ENCODE measurements at regions not wholly inside any gene's neighbourhood (a gene's known extent, or its start where the extent isn't known, plus 50 kb on each side); places are given as distances from the start of the nearest gene placed in this dataset.

GRCh38 chr4:180642732-180643131 is 1600.5 kb upstream of the TENM3 start:
- Mint-ChIP-seq H3K4me3 (no peak overlapping the region), H3K36me3 (ENCODE audit: low read depth) (no peaks in the 10 kb centered on the region), H3K27ac (no peak overlapping the region), H3K4me1 (ENCODE audit: low read depth) (no peaks in the 10 kb centered on the region), H3K27me3 (no peaks in the 10 kb centered on the region), H3K9me3 (no peaks in the 10 kb centered on the region)
- no peak for DNase-seq

DNA sequence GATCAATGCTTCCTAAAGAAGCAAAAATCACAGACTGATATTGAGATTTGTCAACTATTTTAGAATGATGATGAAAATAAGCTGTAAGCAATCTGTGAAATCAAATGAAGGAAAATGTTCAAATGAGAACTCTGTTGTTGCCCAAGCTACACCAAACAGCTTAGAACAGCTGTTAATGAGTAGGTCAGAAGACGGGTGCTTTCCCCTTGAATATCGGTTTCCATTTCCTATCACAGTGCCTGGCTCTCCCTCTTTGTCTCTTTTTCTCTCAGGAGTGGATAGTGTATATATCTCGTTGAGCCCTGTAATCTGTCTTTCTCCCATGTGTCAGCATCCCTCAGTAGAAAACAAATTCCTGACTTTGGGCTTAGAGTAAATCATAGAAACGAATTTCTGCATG is 1592.9 kb upstream of the TENM3 start:
- Mint-ChIP-seq H3K4me3 (no peak overlapping the region), H3K36me3 (ENCODE audit: low read depth) (no peaks in the 10 kb centered on the region), H3K27ac (no peak overlapping the region), H3K9me3 (no peaks in the 10 kb centered on the region), H3K27me3 (no peaks in the 10 kb centered on the region), H3K4me1 (ENCODE audit: low read depth) (no peaks in the 10 kb centered on the region)
- DNase-seq: no peak

DNA sequence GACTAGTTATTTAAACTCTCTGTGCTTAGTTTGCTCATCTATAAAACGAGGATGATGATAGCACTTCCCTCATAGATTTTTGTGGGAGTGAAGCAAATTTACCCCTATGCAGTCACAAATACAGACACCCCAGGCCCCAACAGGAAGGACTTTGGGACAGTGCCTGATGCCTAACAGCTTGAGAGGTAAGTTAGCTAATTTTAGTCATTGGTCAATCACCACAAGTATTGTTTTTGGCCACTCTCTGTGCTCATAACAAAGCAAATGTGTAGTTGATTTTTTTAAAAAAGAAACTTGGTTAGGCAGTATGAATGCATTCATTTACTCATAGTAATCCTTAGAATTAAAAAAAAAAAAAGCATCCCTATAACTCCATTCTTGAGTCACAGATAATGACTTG is 1590.7 kb upstream of the TENM3 start:
- Mint-ChIP-seq H3K4me1 (ENCODE audit: low read depth) (no peaks in the 10 kb centered on the region), H3K36me3 (ENCODE audit: low read depth) (no peaks in the 10 kb centered on the region), H3K27me3 (no peaks in the 10 kb centered on the region), H3K9me3 (no peaks in the 10 kb centered on the region), H3K4me3 (no peak overlapping the region), H3K27ac (no peak overlapping the region)
- DNase-seq: no peak

DNA sequence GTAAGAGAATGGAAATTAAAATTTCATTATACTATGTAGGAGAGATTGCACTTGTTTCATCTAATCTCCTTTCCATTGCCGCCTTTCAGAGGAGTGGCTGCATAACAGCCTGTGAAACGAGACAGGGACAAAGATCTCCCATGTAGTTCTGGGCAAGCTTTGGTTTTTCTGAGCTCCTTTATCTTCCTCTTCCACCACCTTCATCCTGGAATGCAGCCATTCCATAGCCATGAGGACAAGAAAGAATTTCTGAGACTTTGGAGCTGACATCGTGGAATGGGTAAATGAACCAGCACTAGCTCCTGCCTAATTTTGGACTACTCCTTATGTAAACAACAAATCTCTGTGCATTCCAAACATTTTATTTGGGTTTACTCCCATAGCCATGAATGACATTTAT is 1587.3 kb upstream of the TENM3 start:
- H3K36me3 Mint-ChIP-seq (ENCODE audit: low read depth): no peaks in the 10 kb centered on the region
- no peak for DNase-seq
- H3K27me3 Mint-ChIP-seq: no peaks in the 10 kb centered on the region
- no peak overlapping the region for H3K4me3 Mint-ChIP-seq
- no peaks in the 10 kb centered on the region for H3K4me1 Mint-ChIP-seq (ENCODE audit: low read depth)
- no peaks in the 10 kb centered on the region for H3K9me3 Mint-ChIP-seq
- no peak overlapping the region for H3K27ac Mint-ChIP-seq

GRCh38 chr4:180657881-180658280 is 1585.3 kb upstream of the TENM3 start:
- H3K27ac Mint-ChIP-seq: no peak overlapping the region
- no peaks in the 10 kb centered on the region for H3K9me3 Mint-ChIP-seq
- no peaks in the 10 kb centered on the region for H3K36me3 Mint-ChIP-seq (ENCODE audit: low read depth)
- H3K27me3 Mint-ChIP-seq: no peaks in the 10 kb centered on the region
- no peak for DNase-seq
- no peak overlapping the region for H3K4me3 Mint-ChIP-seq
- H3K4me1 Mint-ChIP-seq (ENCODE audit: low read depth): no peaks in the 10 kb centered on the region

DNA sequence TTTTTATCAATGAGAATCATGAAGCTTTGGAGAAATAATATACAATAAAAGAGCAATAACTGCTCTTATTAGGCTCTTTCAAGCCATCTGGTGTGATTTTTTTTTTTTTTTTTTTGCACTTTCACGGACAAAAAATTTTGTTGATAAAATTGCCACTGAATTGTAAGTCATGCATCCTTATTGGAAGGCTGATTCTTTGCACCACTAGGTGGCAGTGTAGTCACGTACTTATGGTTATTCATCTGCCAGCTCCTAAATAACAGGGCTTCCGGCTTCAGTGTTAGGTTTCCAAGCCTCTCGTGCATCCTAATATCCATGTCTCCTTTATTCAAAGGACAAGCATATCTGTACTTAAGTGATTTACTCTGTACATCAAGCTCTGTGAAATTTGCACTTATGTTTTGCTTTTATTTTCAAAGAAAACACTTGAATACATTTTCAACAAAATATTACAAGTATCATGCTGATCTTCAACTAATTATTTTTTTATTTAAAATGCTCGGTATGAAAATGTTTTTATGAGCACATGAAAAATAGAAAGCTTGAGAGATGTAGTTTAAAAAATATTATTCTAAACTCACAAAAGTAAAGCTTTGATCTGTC is 1578.3 kb upstream of the TENM3 start:
- Mint-ChIP-seq H3K4me1 (ENCODE audit: low read depth) (no peaks in the 10 kb centered on the region), H3K9me3 (no peaks in the 10 kb centered on the region), H3K4me3 (no peak overlapping the region), H3K27ac (no peak overlapping the region), H3K36me3 (ENCODE audit: low read depth) (no peaks in the 10 kb centered on the region), H3K27me3 (no peaks in the 10 kb centered on the region)
- DNase-seq: no peak

- Mint-ChIP-seq H3K36me3 (ENCODE audit: low read depth) (no peaks in the 10 kb centered on the region), H3K27ac (no peak overlapping the region), H3K9me3 (no peaks in the 10 kb centered on the region), H3K27me3 (no peaks in the 10 kb centered on the region), H3K4me3 (no peak overlapping the region), H3K4me1 (ENCODE audit: low read depth) (no peaks in the 10 kb centered on the region)
- DNase-seq: no peak
Measured at GRCh38 chr4:180665481-180665880, 1577.7 kb upstream of the TENM3 start.

DNA sequence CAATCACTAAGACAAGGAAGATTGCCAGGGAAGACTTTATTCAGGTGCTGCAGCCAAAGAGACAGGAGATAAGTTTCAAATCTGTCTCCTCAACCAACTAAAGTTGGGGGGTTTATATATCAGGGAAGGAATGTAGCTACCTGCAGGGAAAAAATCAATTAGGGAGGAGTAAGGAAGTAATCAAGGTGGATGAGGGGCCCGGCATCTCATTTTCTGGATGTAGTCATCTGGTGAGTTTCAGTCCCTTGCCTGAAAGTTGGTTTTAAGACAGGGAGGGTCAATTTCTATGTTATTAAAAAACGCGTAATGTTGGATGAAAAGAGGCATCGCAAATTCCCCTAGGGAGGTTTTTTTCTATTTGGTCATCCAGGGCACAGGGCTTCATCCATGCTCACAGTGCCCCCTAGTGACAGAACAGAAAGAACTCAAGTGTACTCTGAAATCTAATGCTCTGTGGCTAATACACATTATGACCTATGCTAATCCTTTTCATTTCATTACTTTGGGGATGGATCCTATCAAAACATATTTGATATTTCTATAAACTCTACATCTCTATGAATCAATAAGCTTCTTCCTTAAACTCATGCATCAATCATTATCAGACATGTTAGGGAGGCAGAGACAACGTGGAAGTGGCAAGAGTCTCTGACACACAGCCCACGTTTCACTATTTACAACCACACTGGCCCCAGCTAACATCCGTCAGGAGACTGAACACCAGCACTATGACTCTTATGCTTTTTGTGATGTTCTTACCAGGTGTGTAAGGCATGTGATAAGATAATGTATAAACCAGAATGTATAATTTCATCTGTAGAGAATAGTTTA is 1577.0 kb upstream of the TENM3 start:
- no peaks in the 10 kb centered on the region for H3K36me3 Mint-ChIP-seq (ENCODE audit: low read depth)
- H3K4me1 Mint-ChIP-seq (ENCODE audit: low read depth): no peaks in the 10 kb centered on the region
- H3K4me3 Mint-ChIP-seq: no peak overlapping the region
- no peak for DNase-seq
- no peaks in the 10 kb centered on the region for H3K27me3 Mint-ChIP-seq
- no peaks in the 10 kb centered on the region for H3K9me3 Mint-ChIP-seq
- H3K27ac Mint-ChIP-seq: no peak overlapping the region

DNA sequence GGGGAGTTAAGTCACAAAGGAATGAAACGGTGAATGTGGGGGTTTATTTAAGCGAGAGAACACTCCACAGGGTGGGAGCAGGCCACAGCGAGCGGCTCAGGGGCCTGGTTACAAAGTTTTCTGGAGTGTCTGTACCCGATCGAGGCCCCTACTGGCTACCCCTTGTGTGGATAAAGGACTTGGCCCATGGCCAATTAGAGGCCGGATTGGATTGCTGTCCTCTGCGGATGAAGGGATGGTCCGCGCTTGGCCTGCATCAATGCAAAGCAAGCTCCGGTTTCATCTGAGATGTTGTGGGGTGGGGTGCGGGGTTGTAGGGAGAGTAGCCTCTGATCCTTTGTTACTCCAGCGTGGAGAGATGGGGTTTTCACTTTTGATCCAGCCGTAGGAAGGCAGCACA is 1574.5 kb upstream of the TENM3 start:
- Mint-ChIP-seq H3K27ac (no peak overlapping the region), H3K4me1 (ENCODE audit: low read depth) (no peaks in the 10 kb centered on the region), H3K9me3 (no peaks in the 10 kb centered on the region), H3K4me3 (no peak overlapping the region), H3K27me3 (no peaks in the 10 kb centered on the region), H3K36me3 (ENCODE audit: low read depth) (no peaks in the 10 kb centered on the region)
- DNase-seq: no peak

GRCh38 chr4:180669680-180670079 is 1573.5 kb upstream of the TENM3 start:
- no peaks in the 10 kb centered on the region for H3K27me3 Mint-ChIP-seq
- no peaks in the 10 kb centered on the region for H3K4me1 Mint-ChIP-seq (ENCODE audit: low read depth)
- H3K36me3 Mint-ChIP-seq (ENCODE audit: low read depth): no peaks in the 10 kb centered on the region
- DNase-seq: no peak
- H3K27ac Mint-ChIP-seq: no peak overlapping the region
- H3K9me3 Mint-ChIP-seq: no peaks in the 10 kb centered on the region
- no peak overlapping the region for H3K4me3 Mint-ChIP-seq

DNA sequence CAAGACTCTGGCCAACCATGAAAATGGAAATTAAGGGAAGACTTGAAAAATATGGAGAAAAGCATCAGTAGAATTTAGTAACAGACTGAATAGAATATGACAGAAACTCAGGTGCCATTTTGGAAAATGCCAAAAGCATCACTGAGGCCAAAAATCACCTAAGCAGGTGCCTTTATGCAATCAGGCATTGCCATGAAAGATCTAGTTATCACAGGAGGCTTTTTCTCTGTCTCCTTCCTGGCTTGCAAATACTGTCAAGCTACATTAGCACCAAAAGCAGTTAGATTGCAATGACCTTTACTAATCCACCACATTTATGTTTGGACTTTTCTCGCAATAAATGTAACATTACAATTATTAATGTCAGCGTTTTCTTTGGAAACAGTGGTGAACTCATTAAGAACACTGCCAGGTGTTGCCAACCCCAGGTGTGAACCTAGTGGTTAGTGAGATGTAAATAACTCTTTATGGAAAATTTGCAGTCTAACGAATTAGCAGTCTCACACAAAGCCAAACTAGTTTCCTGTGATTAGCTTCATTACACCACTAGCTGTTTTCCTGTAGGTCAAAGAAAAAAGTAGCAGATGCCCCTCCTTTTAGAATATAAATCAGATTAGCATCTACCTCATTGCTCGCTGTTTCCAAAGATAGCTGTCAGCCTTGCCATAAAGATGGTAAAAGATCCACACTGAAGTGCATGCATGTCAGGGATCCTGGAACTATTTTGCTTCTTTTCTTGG is 1568.4 kb upstream of the TENM3 start:
- H3K9me3 Mint-ChIP-seq: no peaks in the 10 kb centered on the region
- H3K27ac Mint-ChIP-seq: no peak overlapping the region
- DNase-seq: no peak
- no peaks in the 10 kb centered on the region for H3K36me3 Mint-ChIP-seq (ENCODE audit: low read depth)
- no peaks in the 10 kb centered on the region for H3K4me1 Mint-ChIP-seq (ENCODE audit: low read depth)
- H3K4me3 Mint-ChIP-seq: no peak overlapping the region
- H3K27me3 Mint-ChIP-seq: no peaks in the 10 kb centered on the region

DNA sequence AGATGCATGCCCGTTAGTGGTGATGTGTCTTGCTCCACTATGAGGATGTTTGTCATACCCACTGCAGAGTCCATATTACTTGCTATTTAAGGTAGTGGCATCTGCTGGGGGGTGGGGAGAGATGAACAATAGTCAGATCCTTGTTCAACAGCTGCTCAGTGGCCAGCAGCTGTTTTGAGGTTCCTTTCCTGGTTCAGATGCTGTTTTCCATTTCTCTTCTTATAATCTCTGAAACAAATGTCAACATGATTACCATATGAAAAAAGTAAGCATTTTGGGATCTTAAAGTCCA is 1567.9 kb upstream of the TENM3 start:
- Mint-ChIP-seq H3K27ac (no peak overlapping the region), H3K36me3 (ENCODE audit: low read depth) (no peaks in the 10 kb centered on the region), H3K9me3 (no peaks in the 10 kb centered on the region), H3K4me3 (no peak overlapping the region), H3K27me3 (no peaks in the 10 kb centered on the region), H3K4me1 (ENCODE audit: low read depth) (no peaks in the 10 kb centered on the region)
- DNase-seq: no peak

DNA sequence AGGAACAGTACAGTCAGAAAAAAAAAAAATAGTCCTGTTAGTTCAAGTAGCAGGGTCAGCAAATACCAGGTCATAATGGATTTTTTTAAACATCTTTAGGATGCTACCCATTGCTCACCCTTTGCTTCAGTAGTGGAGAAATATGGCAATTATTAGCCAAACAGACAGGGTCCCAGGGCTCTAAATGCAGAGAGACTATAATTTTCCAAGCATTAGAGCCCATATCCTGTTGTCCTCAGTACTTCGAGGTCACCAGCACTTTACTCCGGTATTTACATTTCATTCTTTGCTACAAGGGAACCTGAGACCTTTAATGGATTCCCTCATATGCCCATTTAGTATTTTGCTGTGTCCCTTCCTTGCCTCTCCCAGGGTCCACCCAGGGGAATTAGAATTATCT is 1562.9 kb upstream of the TENM3 start:
- Mint-ChIP-seq H3K27me3 (no peaks in the 10 kb centered on the region), H3K36me3 (ENCODE audit: low read depth) (no peaks in the 10 kb centered on the region), H3K4me3 (no peak overlapping the region), H3K4me1 (ENCODE audit: low read depth) (no peaks in the 10 kb centered on the region), H3K27ac (no peak overlapping the region), H3K9me3 (no peaks in the 10 kb centered on the region)
- DNase-seq: no peak

GRCh38 chr4:180682776-180683175 is 1560.4 kb upstream of the TENM3 start:
- no peak for DNase-seq
- Mint-ChIP-seq H3K4me3 (no peak overlapping the region), H3K36me3 (ENCODE audit: low read depth) (no peaks in the 10 kb centered on the region), H3K9me3 (no peaks in the 10 kb centered on the region), H3K27me3 (no peaks in the 10 kb centered on the region), H3K27ac (no peak overlapping the region), H3K4me1 (ENCODE audit: low read depth) (no peaks in the 10 kb centered on the region)

DNA sequence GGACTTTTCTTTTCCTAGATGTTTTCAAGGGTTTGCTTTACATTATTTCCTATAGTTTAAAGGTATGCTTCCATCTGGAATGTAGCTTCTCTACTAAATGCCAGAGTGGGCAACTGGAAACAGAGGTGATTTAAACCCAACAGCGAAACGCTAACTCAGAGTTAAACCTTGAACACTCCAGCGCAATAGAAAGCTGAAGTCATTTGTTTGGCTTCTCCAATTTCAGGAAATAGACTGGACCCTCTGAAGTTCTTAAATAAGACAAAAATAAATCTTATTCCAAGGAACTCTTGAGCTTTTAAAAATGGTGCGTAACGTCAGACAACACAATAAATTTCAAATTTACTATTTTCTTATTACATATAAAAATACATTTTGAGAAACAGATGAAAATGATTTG is 1560.0 kb upstream of the TENM3 start:
- DNase-seq: no peak
- Mint-ChIP-seq H3K36me3 (ENCODE audit: low read depth) (no peaks in the 10 kb centered on the region), H3K4me1 (ENCODE audit: low read depth) (no peaks in the 10 kb centered on the region), H3K9me3 (no peaks in the 10 kb centered on the region), H3K27ac (no peak overlapping the region), H3K27me3 (no peaks in the 10 kb centered on the region), H3K4me3 (no peak overlapping the region)
